H1 (cell line): ENCODE measurements at regions not wholly inside any gene's neighbourhood (a gene's known extent, or its start where the extent isn't known, plus 50 kb on each side); places are given as distances from the start of the nearest gene placed in this dataset.

ENCODE experiments used
- CTCF ChIA-PET: fragments of 300-600 bp; sonication (Branson Sonifier 250); formaldehyde crosslinking; loops from one replicate; lab custom pipeline; 2021; ENCODE audit not compliant: partially characterized antibody; lab: Charles Lee
- POLR2A ChIA-PET: fragments of 300-600 bp; sonication (Branson Sonifier 250); formaldehyde crosslinking; loops from one replicate; lab custom pipeline; 2021; ENCODE audit warnings: inconsistent platforms; ENCODE audit not compliant: partially characterized antibody; lab: Charles Lee
- DNase-seq, 2 experiments: peaks; one replicate each; pipeline versions ENCODE4 v3.0.0 to v3.0.0-alpha.2; 2010 to 2022; ENCODE audit warnings: low spot score in 2 of 2, low read depth in 1 of 2, mixed read lengths in 1 of 2
- FAIRE-seq: peaks from 2 replicates; lab custom pipeline; 2011; peaks lifted over from hg19 to GRCh38; lab: Jason Lieb, UNC
- H2AFZ ChIP-seq: 2 replicates; pipeline ENCODE4 v1.8.1; 2012; ENCODE audit warnings: low read length, inconsistent platforms
- H2AK5ac ChIP-seq: 2 replicates; pipeline ENCODE4 v1.6.1; 2013; ENCODE audit warnings: low read depth, low read length
- H2BK120ac ChIP-seq: replicated peaks from 2 replicates; pipeline ENCODE3; 2013; ENCODE audit warnings: low read depth, low read length, inconsistent platforms
- H2BK12ac ChIP-seq: 2 replicates; pipeline ENCODE4 v1.6.1; 2013; ENCODE audit warnings: low read depth, low read length
- H2BK15ac ChIP-seq: 2 replicates; pipeline ENCODE4 v1.6.1; 2013; ENCODE audit warnings: low read length
- H2BK20ac ChIP-seq: 2 replicates; pipeline ENCODE4 v1.6.1; 2013; ENCODE audit warnings: low read length
- H2BK5ac ChIP-seq: 2 replicates; pipeline ENCODE4 v1.6.1; 2013; ENCODE audit warnings: low read depth, low read length
- H3K14ac ChIP-seq: 2 replicates; pipeline ENCODE4 v1.6.1; 2013; ENCODE audit warnings: inconsistent platforms; ENCODE audit not compliant: insufficient read length
- H3K18ac ChIP-seq: 2 replicates; pipeline ENCODE4 v1.6.1; 2013; ENCODE audit warnings: low read length; ENCODE audit errors: extremely low read depth
- H3K23ac ChIP-seq: 2 replicates; pipeline ENCODE4 v1.6.1; 2013; ENCODE audit warnings: inconsistent platforms; ENCODE audit not compliant: insufficient read length
- H3K23me2 ChIP-seq: 2 replicates; pipeline ENCODE4 v1.6.1; 2013; ENCODE audit warnings: low read depth, low read length
- H3K27ac ChIP-seq: 2 replicates; pipeline ENCODE4 v1.6.1; 2011; ENCODE audit warnings: low read depth, low read length, inconsistent platforms
- H3K27me3 ChIP-seq, 4 experiments: replicated peaks in 1 of 4; 1 replicate in 1 of 4; 2 replicates in 3 of 4; pipeline versions ENCODE4 v1.6.1 to v1.8.1; 2011 to 2013; ENCODE audit warnings: low read length in 3 of 4, mild to moderate bottlenecking in 3 of 4, inconsistent platforms in 2 of 4, mixed read lengths in 2 of 4, moderate library complexity in 1 of 4; ENCODE audit not compliant: control insufficient read depth in 3 of 4, insufficient read depth in 3 of 4; ENCODE audit errors: extremely low read depth in 1 of 4
- H3K36me3 ChIP-seq, 4 experiments: 2 replicates each; pipeline versions ENCODE4 v1.6.1 to v1.8.1; 2011 to 2013; ENCODE audit warnings: mild to moderate bottlenecking in 4 of 4, low read length in 3 of 4, moderate library complexity in 2 of 4, control low read depth in 1 of 4, inconsistent platforms in 1 of 4; ENCODE audit not compliant: insufficient read depth in 4 of 4, control insufficient read depth in 2 of 4
- H3K4ac ChIP-seq: replicated peaks from 2 replicates; pipeline ENCODE3; 2013; ENCODE audit warnings: low read length, low read depth, mixed read lengths, inconsistent platforms; ENCODE audit not compliant: insufficient read length
- H3K4me1 ChIP-seq, 4 experiments: replicated peaks in 1 of 4; 1 replicate in 1 of 4; 2 replicates in 3 of 4; pipeline versions ENCODE4 v1.6.1 to v1.8.1; 2011 to 2013; ENCODE audit warnings: low read length in 3 of 4, inconsistent platforms in 2 of 4, mixed read lengths in 1 of 4; ENCODE audit not compliant: insufficient read depth in 4 of 4, control insufficient read depth in 3 of 4
- H3K4me2 ChIP-seq, 2 experiments: 2 replicates each; pipeline versions ENCODE4 v1.6.1 to v1.8.1; 2011 to 2013; ENCODE audit warnings: low read depth in 2 of 2, low read length in 2 of 2, control low read depth in 1 of 2, inconsistent platforms in 1 of 2, mild to moderate bottlenecking in 1 of 2; ENCODE audit not compliant: insufficient read depth in 1 of 2
- H3K4me3 ChIP-seq, 4 experiments: fragments of 200-600, 300-600 bp in 1 of 4; sonication (generic), shearing (Covaris generic), sonication (Bioruptor Twin) in 1 of 4; 2 replicates each; pipeline versions ENCODE4 v1.5.1 to v1.8.1; 2011 to 2016; ENCODE audit warnings: low read length in 4 of 4, low read depth in 3 of 4, control low read depth in 2 of 4, inconsistent platforms in 2 of 4, mild to moderate bottlenecking in 2 of 4, mixed read lengths in 1 of 4, moderate library complexity in 1 of 4; ENCODE audit not compliant: insufficient read depth in 2 of 4; ENCODE audit errors: extremely low read depth in 1 of 4
- H3K56ac ChIP-seq: replicated peaks from 2 replicates; pipeline ENCODE3; 2013; ENCODE audit warnings: low read depth, mild to moderate bottlenecking, mixed read lengths, low read length, inconsistent platforms; ENCODE audit not compliant: insufficient read length
- H3K79me1 ChIP-seq: 2 replicates; pipeline ENCODE4 v1.6.1; 2013; ENCODE audit warnings: low read depth, low read length, control low read depth
- H3K79me2 ChIP-seq, 2 experiments: 2 replicates each; pipeline versions ENCODE4 v1.6.1 to v1.8.1; 2012 to 2013; ENCODE audit warnings: low read length in 2 of 2, mild to moderate bottlenecking in 2 of 2, inconsistent platforms in 1 of 2; ENCODE audit not compliant: insufficient read depth in 2 of 2, control insufficient read depth in 1 of 2
- H3K9ac ChIP-seq, 4 experiments: replicated peaks in 1 of 4; 1 replicate in 1 of 4; 2 replicates in 3 of 4; pipeline versions ENCODE4 v1.6.1 to v1.8.1; 2011 to 2013; ENCODE audit warnings: low read depth in 3 of 4, low read length in 3 of 4, control low read depth in 2 of 4, mild to moderate bottlenecking in 2 of 4, moderate library complexity in 2 of 4, inconsistent platforms in 1 of 4; ENCODE audit errors: extremely low read depth in 1 of 4
- H3K9me3 ChIP-seq, 2 experiments: 2 replicates each; pipeline versions ENCODE4 v1.6.1 to v1.8.1; 2012 to 2013; ENCODE audit warnings: mild to moderate bottlenecking in 2 of 2, moderate library complexity in 2 of 2, control low read depth in 1 of 2, inconsistent platforms in 1 of 2, low read depth in 1 of 2, low read length in 1 of 2, mixed read lengths in 1 of 2; ENCODE audit not compliant: insufficient read depth in 2 of 2
- H4K20me1 ChIP-seq, 2 experiments: replicated peaks in 1 of 2; 2 replicates each; pipeline versions ENCODE3 to v1.8.1; 2011 to 2013; ENCODE audit warnings: inconsistent platforms in 2 of 2, low read length in 2 of 2, mild to moderate bottlenecking in 1 of 2; ENCODE audit not compliant: insufficient read depth in 2 of 2, control insufficient read depth in 1 of 2
- H4K5ac ChIP-seq: 2 replicates; pipeline ENCODE4 v1.6.1; 2013; ENCODE audit warnings: low read length, low read depth, mixed read lengths, inconsistent platforms; ENCODE audit not compliant: insufficient read length
- H4K8ac ChIP-seq: 2 replicates; pipeline ENCODE4 v1.8.0; 2013; ENCODE audit warnings: mild to moderate bottlenecking, moderate library complexity, low read length, inconsistent platforms; ENCODE audit not compliant: insufficient read depth; ENCODE audit errors: extremely low read depth
- H4K91ac ChIP-seq: replicated peaks from 2 replicates; pipeline ENCODE3; 2013; ENCODE audit warnings: low read length, mixed read lengths, inconsistent platforms; ENCODE audit not compliant: insufficient read length
- ATF2 ChIP-seq: IDR thresholded peaks from 2 replicates; pipeline ENCODE4 v1.6.1; 2012; ENCODE audit warnings: low read length, inconsistent platforms
- ATF3 ChIP-seq: IDR thresholded peaks from 2 replicates; pipeline ENCODE4 v1.6.1; 2011; ENCODE audit warnings: low read depth, mild to moderate bottlenecking, low read length; ENCODE audit not compliant: insufficient read depth
- CBX8 ChIP-seq: fragments of 300-800, 300-1000 bp; sonication (generic); IDR thresholded peaks from 2 replicates; pipeline ENCODE4 v1.7.1; 2016; ENCODE audit warnings: low read depth, low read length, borderline replicate concordance
- EZH2 ChIP-seq: fragments of 200-600 bp; sonication (generic); IDR thresholded peaks from 2 replicates; pipeline ENCODE4 v1.7.1; 2012; ENCODE audit warnings: low read depth, mild to moderate bottlenecking, moderate library complexity, low read length, inconsistent platforms; ENCODE audit not compliant: severe bottlenecking
- KDM4A ChIP-seq: IDR thresholded peaks from one replicate; pipeline ENCODE4 v1.7.1; 2012; ENCODE audit warnings: low read depth, mild to moderate bottlenecking, moderate library complexity, low read length, inconsistent platforms; ENCODE audit not compliant: severe bottlenecking
- RAD21 ChIP-seq, 2 experiments: IDR thresholded peaks in 1 of 2; conservative IDR thresholded peaks in 1 of 2; 2 replicates each; pipeline ENCODE4 v1.6.1; 2011; ENCODE audit warnings: low read depth in 2 of 2, low read length in 2 of 2, improper control_type of control experiment in 1 of 2, inconsistent platforms in 1 of 2, mild to moderate bottlenecking in 1 of 2, moderate library complexity in 1 of 2
- RBBP5 ChIP-seq: IDR thresholded peaks from 2 replicates; pipeline ENCODE4 v1.7.1; 2012; ENCODE audit warnings: low read depth, mild to moderate bottlenecking, inconsistent platforms, low read length, moderate library complexity, borderline replicate concordance
- SAP30 ChIP-seq: fragments of 300-600 bp; sonication (generic); IDR thresholded peaks from 2 replicates; pipeline ENCODE4 v1.7.1; 2012; ENCODE audit warnings: low read length, moderate library complexity, mild to moderate bottlenecking, inconsistent platforms; ENCODE audit not compliant: insufficient read depth, insufficient replicate concordance
- SUZ12 ChIP-seq: fragments of 200-600 bp; sonication (generic); IDR thresholded peaks from 2 replicates; pipeline ENCODE4 v1.6.1; 2012; ENCODE audit warnings: mild to moderate bottlenecking, inconsistent platforms, low read length, moderate library complexity, mixed read lengths
- TAF7 ChIP-seq: optimal IDR thresholded peaks from 2 replicates; pipeline ENCODE3; 2011; ENCODE audit warnings: low read depth, mild to moderate bottlenecking, inconsistent platforms, low read length, moderate library complexity, borderline replicate concordance
- USF2 ChIP-seq: IDR thresholded peaks from 2 replicates; pipeline ENCODE4 v1.6.1; 2011; ENCODE audit warnings: low read length, improper control_type of control experiment

GRCh38 chr15:36235173-36235572 is 344.3 kb upstream of the CDIN1 start:
- FAIRE-seq (no peak), DNase-seq (no peak)
- H2BK120ac ChIP-seq = no peak overlapping the region
- H4K20me1 ChIP-seq = no peaks in the 10 kb centered on the region
- H3K18ac ChIP-seq = no peak overlapping the region
- H3K36me3 ChIP-seq = no peaks in the 10 kb centered on the region
- H3K4ac ChIP-seq = no peak overlapping the region
- H2BK15ac ChIP-seq = no peak overlapping the region
- no peak overlapping the region for H3K23ac ChIP-seq
- H3K4me1 ChIP-seq = peaks cover 0 to 12% (median 3%) of the 10 kb centered on the region in 4 experiments; a peak in 2 of 7 replicates
- H2BK20ac ChIP-seq = no peak overlapping the region
- H3K14ac ChIP-seq = no peak overlapping the region
- H2BK12ac ChIP-seq = no peak overlapping the region
- ChIA-PET CTCF (no interaction called here), POLR2A (no interaction called here)
- H3K4me3 ChIP-seq = no peak overlapping the region
- H3K79me1 ChIP-seq = no peaks in the 10 kb centered on the region
- no peak overlapping the region for H3K4me2 ChIP-seq
- H2BK5ac ChIP-seq = no peak overlapping the region
- no peak overlapping the region for H2AFZ ChIP-seq
- no peak overlapping the region for H4K8ac ChIP-seq
- H4K5ac ChIP-seq = no peak overlapping the region
- H3K79me2 ChIP-seq = no peaks in the 10 kb centered on the region
- no peak overlapping the region for H3K56ac ChIP-seq
- H2AK5ac ChIP-seq = no peak overlapping the region
- H4K91ac ChIP-seq = no peak overlapping the region
- no peaks in the 10 kb centered on the region for H3K9me3 ChIP-seq
- no peak overlapping the region for H3K9ac ChIP-seq
- no peaks in the 10 kb centered on the region for H3K23me2 ChIP-seq
- no peak overlapping the region for H3K27ac ChIP-seq
- no peaks in the 10 kb centered on the region for H3K27me3 ChIP-seq
- TF ChIP-seq RAD21 (IDR thresholded peaks at IDR 0.05 in 1 of 2, conservative IDR thresholded peaks at IDR 0.05 in 1 of 2; ENCODE audit: low read depth in 2 of 2, low read length in 2 of 2) (no peak), ATF2 (no peak), SUZ12 (no peak), USF2 (no peak), RBBP5 (no peak), EZH2 (no peak), CBX8 (no peak), ATF3 (no peak), SAP30 (no peak), KDM4A (no peak), TAF7 (no peak)
